ENCODE measurements at regions not wholly inside any gene's neighbourhood (a gene's known extent, or its start where the extent isn't known, plus 50 kb on each side); places are given as distances from the start of the nearest gene placed in this dataset.

GRCh38 chr13:85592211-85592610 lies 207.0 kb downstream of the SLITRK6 start:
- no peak for TF ChIP-seq POLR2A (IDR thresholded peaks at IDR 0.05; ENCODE audit: low read depth, low read length)
- TF ChIP-seq CTCF (conservative IDR thresholded peaks at IDR 0.05; ENCODE audit: low read depth, low read length): no peak
- TF ChIP-seq SMC3 (IDR thresholded peaks at IDR 0.05; ENCODE audit: low read depth, low read length): no peak
- TF ChIP-seq MXI1 (IDR thresholded peaks at IDR 0.05; ENCODE audit: borderline replicate concordance, low read depth, low read length): no peak
- no peak for TF ChIP-seq RFX5 (IDR thresholded peaks at IDR 0.05; ENCODE audit: low read depth, low read length)
- TF ChIP-seq CEBPB (IDR thresholded peaks at IDR 0.05; ENCODE audit: low read depth, low read length): no peak
- no peak for TF ChIP-seq USF2 (IDR thresholded peaks at IDR 0.05; ENCODE audit: low read depth, low read length)
- no peak for TF ChIP-seq MAFK (IDR thresholded peaks at IDR 0.05; ENCODE audit: low read depth, low read length)
- TF ChIP-seq FOS (IDR thresholded peaks at IDR 0.05; ENCODE audit: low read depth, low read length): no peak
- TF ChIP-seq NFE2L2 (IDR thresholded peaks at IDR 0.05; ENCODE audit: low read depth, low read length): no peak
- no peak for TF ChIP-seq MAZ (IDR thresholded peaks at IDR 0.05; ENCODE audit: borderline replicate concordance, low read depth, low read length)
- no peak for TF ChIP-seq BHLHE40 (IDR thresholded peaks at IDR 0.05; ENCODE audit: low read depth, low read length)
- TF ChIP-seq RAD21 (IDR thresholded peaks at IDR 0.05; ENCODE audit: low read length): no peak

All from IMR-90 (cell line).